Prostate gland (tissue), 2 donors: ENCODE measurements at regions not wholly inside any gene's neighbourhood (a gene's known extent, or its start where the extent isn't known, plus 50 kb on each side); places are given as distances from the start of the nearest gene placed in this dataset.

Experiments used
- CTCF ChIP-seq, 4 experiments: fragments of 200-600 bp in 2 of 4; fragments of 450-650 bp in 2 of 4; sonication (generic) in 2 of 4; IDR thresholded peaks; 1 replicate in 3 of 4; 2 replicates in 1 of 4; pipeline ENCODE4 v1.5.1; 2016 to 2019; ENCODE audit warnings: antibody characterized with exemption in 4 of 4, mild to moderate bottlenecking in 2 of 4, moderate library complexity in 2 of 4
- POLR2A ChIP-seq: fragments of 450-650 bp; IDR thresholded peaks from one replicate; pipeline ENCODE4 v1.6.1; 2016; ENCODE audit warnings: antibody characterized with exemption, mild to moderate bottlenecking
- POLR2AphosphoS5 ChIP-seq: sonication (generic); formaldehyde crosslinking; IDR thresholded peaks from one replicate; pipeline ENCODE4 v1.6.1; 2017; ENCODE audit warnings: antibody characterized with exemption

GRCh38 chr5:164052536-164053093 lies 547.2 kb downstream of the MAT2B start:
- TF ChIP-seq CTCF (IDR thresholded peaks at IDR 0.05) (no peak), POLR2A (no peak), POLR2AphosphoS5 (no peak)
